NCI-H524 treated with DMSO at 0.1 percent for 48 hours (cell line): ENCODE measurements at regions not wholly inside any gene's neighbourhood (a gene's known extent, or its start where the extent isn't known, plus 50 kb on each side); places are given as distances from the start of the nearest gene placed in this dataset.
"Not testable (repeated sequence)": the region's sequence is repeated elsewhere in the genome, so short reads cannot be mapped to it uniquely, and the experiment has no call there.

Experiments
- DNase-seq: peaks from one replicate; lab custom pipeline; 2025; lab: John Stamatoyannopoulos, UW

DNA sequence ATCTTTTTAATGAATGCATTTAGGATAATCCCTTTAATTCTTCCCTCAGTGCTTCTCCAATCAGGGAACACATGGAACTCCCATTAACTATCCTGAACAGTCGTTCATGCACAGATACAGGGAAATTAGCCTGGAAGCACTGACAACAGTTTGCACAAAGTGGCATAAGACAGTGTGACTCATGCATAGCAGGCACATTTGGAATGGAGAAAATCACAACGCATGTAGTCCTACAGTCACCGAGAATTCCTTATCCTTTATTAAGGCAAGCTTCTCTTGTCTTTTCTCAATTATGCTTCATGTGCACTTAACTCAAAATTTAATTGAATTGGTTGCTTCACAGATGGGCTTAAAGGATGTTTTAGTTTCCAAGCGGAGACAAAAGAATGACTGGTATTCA, 155.0 kb upstream of the CRBN start:
- no peak for DNase-seq

DNA sequence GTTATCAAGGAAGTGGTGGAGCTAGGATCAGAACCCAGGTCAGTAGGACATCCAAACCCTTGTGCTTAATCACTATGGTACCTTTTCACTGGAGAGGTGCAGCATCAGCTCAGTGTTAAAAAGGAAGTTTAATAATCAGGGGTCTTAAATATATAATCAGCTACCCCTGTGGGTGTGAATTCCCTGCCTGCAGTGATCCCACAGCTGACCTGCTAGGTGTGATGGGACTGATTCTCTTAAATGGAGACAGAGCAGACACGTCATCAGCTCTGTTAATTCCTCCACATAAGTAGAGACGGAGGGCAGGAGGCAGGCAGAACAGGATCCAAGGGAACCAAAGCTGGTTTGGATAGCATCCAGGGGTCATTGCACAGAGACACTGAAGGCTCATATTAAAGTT, 154.1 kb upstream of the CRBN start:
- no peak for DNase-seq

DNA sequence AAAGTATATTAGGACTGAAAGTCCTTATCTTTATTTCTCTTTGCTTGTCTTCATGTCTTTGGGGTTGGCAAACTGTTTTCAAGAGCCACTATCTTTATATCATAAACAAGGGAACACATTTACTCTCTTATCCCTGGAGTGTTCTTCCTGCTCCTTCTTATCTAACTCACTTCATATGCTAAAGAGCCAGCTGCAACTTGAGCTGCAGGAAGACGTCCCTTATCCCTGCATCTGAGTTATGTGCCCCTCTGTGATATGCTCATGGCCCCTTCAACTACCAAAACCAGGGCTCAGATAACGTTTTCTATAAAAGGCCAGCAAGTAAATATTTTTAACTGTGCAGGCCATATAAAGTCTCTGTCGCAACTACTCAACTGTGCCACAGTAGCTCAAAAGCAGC, 137.0 kb upstream of the CRBN start:
- no peak for DNase-seq

DNA sequence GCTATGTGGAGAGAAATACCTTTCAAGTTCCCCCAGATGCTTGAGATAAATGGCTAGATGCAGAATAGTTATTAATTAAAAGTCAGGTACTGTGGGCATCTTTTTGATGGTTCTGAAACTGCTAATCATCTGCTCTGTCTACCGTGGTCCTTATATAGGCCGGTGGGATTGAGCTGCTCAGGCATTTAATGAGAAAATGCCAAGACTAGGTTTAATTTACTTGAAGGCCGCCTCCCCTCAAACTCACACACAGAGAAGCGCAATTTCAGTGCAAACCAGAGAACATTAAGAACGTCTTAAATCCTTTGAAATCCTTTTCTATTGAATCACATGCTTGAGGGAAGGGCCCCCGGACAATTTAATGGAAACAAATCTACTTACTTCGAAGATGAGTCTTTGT, 136.4 kb upstream of the CRBN start:
- no peak for DNase-seq

DNA sequence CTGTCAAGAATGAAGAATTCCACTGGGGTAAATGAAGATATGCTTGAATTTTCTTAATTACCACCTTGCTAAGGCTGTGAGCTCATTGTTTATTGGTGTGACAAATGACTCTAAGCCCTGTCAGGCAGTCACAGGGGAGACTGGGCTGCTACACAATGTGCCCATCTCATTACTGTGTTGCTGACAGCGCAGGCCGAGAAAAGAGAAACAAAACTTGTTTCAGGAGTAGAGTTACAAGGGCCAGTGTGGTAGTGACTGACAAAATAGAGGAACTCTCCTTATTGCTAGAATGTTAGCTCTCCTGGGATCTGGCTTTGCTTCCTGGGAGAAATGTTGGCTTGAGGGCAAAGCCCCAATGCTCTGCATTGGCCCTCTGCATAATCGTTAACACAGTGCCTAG, 130.4 kb upstream of the CRBN start:
- no peak for DNase-seq

DNA sequence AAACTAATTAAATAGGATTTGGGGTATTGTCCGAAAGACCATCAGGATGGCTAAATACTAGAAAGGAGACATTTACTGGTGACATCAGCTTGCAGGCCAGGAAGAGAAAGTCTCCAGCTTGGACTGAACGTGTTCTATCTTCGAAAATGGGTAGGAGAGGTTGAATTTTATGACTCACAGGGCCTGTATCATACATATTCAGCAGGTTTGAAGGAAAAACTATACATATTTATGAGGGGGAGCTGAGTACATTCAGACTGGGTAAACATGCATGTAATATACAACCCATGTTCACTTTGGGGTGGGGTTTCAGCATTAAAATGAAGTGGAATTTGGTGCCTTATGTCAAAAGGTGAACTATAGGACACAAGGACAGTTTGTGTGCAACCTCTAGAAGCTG, 129.3 kb upstream of the CRBN start:
- DNase-seq = no peak

DNA sequence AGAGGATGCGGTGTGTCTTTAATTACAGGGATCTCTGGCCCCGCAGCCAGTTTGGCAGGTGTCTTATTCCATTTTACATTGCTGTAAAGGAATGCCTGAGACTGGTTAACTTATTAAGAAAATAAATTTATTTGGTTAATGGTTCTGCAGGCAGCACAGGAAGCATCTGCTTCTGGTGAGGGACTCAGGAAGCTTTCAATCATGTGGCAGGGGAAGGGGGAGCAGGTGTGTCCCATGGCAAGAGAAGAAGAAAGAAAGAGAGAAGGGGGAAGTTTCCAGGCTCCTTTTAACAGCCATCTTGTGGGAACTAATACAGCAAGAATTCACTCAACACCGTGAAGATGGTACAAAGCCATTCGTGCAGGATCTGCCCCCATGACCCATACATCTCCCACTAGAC, 128.0 kb upstream of the CRBN start:
- no peak for DNase-seq

DNA sequence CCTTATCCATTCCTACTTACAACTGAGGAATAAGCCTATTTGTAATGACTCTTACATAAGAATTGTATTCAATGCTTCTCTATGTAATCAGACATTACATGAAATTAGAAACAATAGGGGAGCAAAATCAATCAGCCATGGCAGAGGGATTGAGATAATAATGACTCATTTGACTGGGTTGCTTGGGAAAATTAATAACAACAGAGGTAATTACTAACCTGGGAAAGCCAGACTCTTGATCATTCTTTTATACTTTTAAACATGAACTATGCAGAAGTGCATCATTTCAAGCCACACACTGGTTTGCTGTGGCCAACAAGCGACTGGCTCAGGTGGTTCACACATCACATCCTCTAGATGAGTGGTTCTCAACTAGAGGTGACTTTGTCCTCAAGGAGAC, 126.3 kb upstream of the CRBN start:
- no peak for DNase-seq

DNA sequence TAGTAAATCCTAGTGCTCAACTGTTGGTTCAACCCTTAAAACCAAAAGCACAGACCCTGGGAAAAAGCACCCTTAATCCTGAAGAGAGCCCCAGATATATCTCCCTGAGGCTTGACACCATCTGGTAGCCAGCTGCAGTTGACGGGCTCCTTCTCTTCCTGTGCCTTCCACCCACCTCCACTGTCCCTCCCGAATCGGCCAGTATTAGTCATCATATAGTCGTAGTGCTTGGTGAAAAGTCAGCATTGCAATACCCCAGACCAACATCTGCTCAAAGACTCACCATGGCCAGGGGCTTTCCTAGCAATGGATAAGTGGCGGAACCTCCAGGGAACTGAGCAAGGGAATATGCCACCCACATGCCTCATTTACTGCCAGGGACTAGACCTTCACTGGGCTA, 125.6 kb upstream of the CRBN start:
- DNase-seq = peak; percentile 36

DNA sequence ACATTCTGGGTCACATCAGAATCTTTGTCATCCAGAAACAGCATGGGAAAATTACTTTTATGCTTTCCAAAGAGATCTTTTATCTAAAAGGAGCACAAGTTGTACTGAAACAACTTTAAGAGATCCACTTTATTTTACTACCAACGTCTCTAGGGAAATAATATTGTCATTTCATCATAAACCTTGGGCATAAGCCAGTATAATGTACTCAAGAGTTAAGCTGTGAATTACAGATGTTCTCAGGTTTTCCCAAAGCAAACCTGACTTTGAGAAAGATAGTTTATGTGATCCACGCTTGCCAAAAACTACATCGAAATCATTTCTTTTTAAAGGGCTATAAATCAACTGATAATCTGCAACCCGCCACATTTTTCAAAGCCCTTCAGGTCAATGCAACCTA, 124.1 kb upstream of the CRBN start:
- DNase-seq = no peak

DNA sequence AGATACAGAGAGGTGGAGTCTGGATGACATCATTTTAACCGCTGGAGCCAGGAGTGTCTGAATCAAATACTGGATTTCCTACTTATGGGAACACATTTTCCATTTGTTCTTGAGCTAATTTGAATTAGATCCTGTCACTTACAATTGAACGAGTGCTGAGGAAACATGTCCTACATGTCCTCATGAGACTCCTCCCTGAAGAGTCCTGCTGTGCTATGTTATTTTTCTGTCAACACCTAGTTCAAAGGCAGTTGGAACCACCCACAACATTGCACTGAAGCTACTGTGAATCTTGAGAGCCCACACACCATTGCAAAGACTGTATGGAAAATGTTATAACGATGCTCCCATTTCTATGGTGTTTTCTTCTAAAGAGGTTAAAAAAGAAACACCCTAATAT, 123.5 kb upstream of the CRBN start:
- DNase-seq = no peak

DNA sequence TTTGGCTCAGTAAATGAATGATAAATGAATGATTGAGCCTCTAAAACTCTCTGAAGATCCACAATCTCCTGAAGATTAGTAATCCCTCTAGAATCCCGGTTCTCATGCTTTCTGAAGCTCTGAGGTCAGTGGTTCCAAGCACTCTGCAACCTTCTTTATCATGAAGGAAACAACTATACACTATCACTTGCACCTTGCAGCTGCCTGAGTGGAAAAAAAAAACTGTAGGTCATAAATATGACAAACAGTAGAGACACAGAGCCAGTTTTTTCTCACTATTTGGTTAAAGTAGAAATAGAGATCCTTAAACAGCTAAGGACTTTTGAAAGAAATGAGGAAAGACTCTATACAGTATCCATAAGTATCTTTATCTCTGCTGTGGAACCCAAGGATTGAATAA, 122.0 kb upstream of the CRBN start:
- DNase-seq = no peak

DNA sequence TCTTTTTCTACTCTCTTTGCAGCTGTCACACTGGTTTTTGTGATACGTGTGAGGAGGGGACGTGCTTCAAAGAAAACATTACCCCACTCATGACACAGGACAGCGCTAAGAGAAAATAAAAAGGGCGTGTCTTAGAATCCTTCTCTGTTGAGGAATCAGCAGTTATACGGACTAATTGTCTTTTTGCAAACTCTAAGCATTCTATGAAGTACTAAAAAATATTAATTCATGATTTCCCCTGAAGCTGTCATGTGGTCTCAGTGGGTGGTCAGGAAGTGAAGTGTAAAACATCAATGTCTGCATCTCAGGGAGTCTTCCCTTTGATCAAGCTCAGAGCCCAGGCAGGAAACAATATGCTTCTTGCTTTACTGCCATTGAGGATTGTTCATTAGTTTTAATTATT, 117.5 kb upstream of the CRBN start:
- DNase-seq = no peak

DNA sequence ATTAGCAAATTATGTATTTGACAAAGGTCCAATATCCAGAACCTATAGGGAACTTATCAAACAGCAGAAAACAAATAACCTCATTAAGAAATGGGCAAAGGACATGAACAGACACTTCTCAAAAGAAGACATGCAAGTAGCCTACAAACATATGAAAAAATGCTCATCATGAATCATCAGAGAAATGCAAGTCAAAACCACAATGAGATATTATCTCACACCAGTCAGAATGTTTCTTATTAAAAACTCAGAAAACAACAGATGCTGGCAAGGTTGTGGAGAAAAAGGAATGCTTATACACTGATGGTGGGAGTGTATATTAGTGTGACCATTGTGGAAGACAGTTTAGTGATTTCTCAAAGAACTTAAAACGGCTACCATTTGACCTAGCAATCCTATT, 116.1 kb upstream of the CRBN start:
- DNase-seq = no peak

DNA sequence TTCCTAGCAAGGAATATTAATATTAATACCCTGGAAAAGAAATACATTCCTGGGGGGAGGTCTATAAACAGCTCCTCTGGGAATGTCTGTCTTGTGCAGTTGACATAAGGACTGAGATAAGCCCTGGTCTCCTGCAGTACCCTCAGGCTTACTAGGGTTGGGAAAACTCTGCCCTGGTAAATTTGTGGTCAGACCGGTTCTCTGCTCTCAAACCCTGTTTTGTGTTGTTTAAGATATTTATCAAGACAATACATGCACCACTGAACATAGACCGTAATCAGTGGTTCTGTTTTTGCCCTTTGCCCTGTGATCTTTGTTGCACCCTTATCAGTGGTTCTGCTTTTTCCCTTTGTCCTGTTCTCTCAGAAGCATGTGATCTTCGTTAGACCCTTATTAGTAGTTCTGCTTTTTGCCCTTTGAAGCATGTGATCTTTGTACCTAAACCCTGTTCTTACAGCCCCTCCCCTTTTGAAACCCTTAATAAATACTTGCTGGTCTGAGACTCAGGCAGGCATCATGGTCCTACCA, 112.3 kb upstream of the CRBN start:
- not testable (repeated sequence) for DNase-seq

DNA sequence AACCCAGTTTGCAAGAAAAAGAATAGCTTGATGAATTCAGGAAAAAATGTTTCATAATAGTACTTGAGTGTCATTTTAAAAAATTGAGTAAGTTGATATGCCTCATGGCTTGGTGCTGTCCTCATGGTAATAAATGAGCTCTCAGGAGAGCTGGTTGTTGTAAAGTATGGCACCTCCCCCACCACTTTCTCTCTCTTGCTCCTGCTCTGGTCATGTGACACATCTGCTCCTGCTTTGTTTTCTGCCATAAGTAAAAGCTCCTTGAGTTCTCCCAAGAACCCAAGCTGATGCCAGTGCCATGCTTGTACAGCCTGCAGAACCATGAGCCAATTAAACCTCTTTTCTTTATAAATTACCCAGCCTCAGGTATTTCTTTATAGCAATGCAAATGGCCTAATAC, 108.8 kb upstream of the CRBN start:
- no peak for DNase-seq

DNA sequence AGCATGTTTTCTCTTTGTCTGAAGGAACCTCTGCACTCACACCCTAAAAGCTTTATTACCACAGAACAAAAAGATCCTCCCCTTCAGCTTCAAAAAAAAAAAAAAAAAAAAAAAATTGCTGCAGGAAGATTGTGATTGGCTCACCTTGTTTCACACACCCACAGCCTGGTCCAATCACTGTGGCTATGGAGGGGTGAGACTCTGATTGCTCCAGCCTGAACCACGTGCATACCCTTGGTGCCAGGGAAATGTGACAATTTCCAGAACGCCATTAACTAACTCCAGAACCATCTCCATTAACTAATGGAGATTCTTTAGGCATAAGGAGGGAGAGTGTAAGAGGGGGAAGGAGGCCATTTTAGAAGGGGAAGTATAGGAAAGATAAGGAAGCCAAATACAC, 106.5 kb upstream of the CRBN start:
- DNase-seq = no peak

DNA sequence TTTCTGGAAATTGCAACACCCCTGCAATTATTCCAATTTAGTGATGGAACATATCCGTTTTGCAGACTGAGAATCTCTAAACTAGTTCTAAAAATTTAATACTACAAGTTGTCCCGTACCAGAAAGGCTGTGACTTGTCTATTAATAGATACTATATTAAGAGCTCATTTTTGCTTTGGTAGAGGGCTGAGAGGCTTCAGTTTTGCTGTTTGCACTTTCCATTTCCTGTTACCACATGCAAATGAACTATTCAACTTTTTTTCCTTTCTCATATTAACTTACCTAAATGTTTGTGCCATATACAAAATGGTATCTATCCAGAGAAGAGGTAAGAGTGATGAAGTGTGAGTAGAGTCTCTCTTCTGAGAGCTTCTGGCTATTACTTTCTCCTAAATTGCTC, 101.5 kb upstream of the CRBN start:
- DNase-seq = no peak

DNA sequence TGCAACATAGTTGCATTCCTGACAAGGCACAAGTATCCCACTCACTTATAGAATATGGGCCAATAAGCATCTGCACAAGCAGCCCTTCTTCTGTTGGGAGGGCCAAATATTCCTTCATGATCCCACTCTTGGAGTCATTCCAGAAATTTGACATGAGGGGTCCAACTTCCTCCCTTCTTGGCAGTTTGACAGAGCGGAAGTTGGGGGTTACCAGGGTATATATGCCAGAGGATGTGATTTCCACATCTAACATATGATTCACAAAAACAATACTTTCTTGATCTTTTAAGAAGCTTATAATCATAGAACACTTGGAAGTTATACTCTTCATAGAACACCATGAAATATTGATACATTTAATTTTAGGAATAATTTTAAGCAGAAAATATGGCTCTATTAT, 100.9 kb upstream of the CRBN start:
- no peak for DNase-seq

DNA sequence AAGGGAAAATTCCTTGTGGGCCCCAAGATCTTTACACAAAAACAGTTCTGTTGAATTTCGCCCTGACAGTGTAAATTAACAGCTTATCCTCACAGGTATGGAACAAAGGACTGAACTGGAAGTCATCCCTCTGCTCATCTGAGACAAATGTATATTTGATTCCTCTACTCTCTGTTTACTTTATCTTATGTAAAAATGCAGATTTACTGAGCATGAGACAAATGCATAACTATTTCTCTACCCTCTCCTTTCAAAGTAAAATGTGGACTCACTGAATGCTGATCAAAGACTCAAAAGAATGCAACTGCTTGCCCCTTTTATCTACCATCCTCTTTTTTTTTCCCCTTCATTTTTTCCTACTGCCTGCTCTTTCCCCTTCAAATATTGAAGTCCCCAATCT, 98.6 kb upstream of the CRBN start:
- no peak for DNase-seq

DNA sequence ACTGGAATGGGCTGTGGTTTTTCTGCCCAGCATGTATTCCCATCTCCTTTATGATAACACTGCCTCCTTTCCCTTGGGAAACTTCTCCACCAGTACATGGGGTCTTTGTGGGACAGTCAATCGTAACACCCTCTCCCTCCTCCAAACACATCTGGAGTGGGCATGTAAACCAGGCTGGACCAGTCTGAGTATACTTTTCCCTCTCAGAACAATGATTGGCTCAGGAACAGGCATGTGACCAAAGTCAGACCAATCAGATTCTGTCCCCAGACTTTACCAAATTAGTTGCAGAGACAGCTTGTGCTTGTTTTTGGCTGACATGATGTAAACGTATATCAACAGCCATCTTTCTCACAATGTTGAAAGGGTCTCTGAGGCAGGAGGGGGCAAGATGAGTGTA, 97.1 kb upstream of the CRBN start:
- DNase-seq = no peak

DNA sequence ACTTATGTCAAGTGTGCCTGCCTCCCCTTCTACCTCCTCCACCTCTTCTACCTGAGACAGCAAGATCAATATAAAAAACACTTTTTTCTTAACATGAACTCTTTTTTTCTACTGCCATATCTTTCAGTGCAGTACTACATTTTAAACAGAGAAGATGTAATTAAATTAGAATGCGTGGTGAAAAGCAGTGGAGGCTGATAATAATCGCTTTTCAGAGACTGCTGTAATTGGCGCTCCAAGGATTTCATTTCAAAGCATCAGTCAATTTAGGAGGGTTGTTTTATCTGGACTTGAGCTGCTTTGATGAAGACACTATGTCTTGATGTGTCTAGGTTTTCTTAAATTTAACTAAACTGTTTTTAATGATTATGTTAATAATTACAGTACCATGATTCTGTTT, 85.3 kb upstream of the CRBN start:
- no peak for DNase-seq

DNA sequence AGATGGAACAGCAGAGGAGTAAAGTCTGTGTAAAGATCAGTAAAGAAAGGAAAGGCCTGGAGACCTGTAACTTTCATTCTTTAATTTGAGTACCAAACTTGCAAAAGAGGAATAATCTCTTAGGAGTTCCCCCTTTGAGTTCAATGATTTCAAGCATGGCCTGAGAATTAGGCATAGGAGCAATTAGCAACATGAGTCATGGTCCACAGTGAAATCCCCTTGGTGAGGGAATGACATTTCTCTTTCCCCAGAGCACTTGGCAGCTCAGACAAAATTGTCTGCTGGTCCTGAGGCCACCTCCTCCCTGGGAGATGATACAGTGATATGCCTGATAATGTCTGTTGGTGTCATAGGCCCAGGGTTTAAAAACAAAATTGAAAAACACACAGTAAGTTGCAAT, 81.4 kb upstream of the CRBN start:
- DNase-seq = no peak

DNA sequence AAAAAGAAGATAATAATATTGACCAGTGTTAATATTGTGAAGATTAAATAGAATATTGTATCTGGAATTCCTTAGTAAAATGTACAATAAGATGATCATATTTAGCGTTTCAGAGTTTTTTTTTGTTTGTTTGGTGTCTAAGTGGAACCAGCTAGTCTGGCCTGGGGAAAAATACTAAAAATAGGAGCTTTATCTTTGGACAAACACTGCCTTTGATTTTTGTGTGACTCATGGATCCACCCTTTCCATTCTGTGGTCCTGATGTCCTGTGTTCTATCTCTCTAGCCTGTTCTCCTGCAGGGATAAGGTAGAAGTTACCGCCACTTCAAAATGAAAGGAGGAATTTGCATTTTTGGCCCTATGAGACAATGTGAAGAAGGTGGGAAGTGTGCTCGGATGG, 79.7 kb upstream of the CRBN start:
- no peak for DNase-seq

DNA sequence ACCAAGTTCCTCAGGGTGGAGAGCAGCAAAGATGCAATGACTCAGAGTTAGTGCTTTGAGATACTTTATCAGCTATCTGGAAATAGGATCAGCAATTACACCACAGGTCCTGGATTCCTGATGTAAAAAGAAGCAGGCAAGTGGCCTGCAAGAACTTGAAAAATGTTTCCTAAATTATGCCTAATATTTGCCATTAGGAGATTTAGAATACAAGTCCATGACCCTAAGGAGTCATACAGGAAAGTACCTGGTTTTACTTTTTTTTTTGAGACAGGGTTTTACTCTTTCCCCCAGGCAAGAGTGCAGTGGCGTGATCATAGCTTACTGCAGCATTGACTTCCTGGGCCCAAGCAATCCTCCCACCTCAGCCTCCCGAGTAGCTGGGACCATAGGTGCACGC, 78.8 kb upstream of the CRBN start:
- no peak for DNase-seq
